GM23338 (cell line): ENCODE measurements at regions not wholly inside any gene's neighbourhood (a gene's known extent, or its start where the extent isn't known, plus 50 kb on each side); places are given as distances from the start of the nearest gene placed in this dataset.
"Not testable (repeated sequence)": the region's sequence is repeated elsewhere in the genome, so short reads cannot be mapped to it uniquely, and the experiment has no call there.

Experiments used
- ATAC-seq: fragments of 200-7000 bp; cut with Tn5 transposase; 3 replicates; pipeline ENCODE4 v1.9.1; 2020
- DNase-seq: peaks from one replicate; pipeline ENCODE4 v3.0.0-alpha.2; 2015; ENCODE audit warnings: low spot score
- H2AFZ ChIP-seq: fragments of 200-600 bp; sonication (generic); 2 replicates; pipeline ENCODE4 v1.8.0; 2016; ENCODE audit warnings: antibody characterized with exemption, mild to moderate bottlenecking, moderate library complexity
- H3F3A ChIP-seq: fragments of 200-600 bp; sonication (generic); replicated peaks from 2 replicates; pipeline ENCODE4 v1.8.0; 2017; ENCODE audit warnings: antibody characterized with exemption, mixed run types, low read depth
- H3K27ac ChIP-seq: fragments of 200-600 bp; sonication (generic); 2 replicates; pipeline ENCODE4 v1.6.1; 2016; ENCODE audit warnings: low read depth
- H3K27me3 ChIP-seq: fragments of 200-600 bp; sonication (generic); 2 replicates; pipeline ENCODE4 v1.8.0; 2016; ENCODE audit warnings: mild to moderate bottlenecking, mixed run types, moderate library complexity; ENCODE audit not compliant: insufficient read depth
- H3K36me3 ChIP-seq: fragments of 200-600 bp; sonication (generic); 2 replicates; pipeline ENCODE4 v1.8.0; 2016; ENCODE audit warnings: mild to moderate bottlenecking; ENCODE audit not compliant: insufficient read depth
- H3K4me1 ChIP-seq: fragments of 200-600 bp; sonication (generic); 2 replicates; pipeline ENCODE4 v1.8.0; 2016; ENCODE audit warnings: mild to moderate bottlenecking, moderate library complexity; ENCODE audit not compliant: insufficient read depth
- H3K4me2 ChIP-seq: fragments of 200-600 bp; sonication (generic); 2 replicates; pipeline ENCODE4 v1.7.1; 2017; ENCODE audit warnings: mixed run types
- H3K4me3 ChIP-seq: fragments of 200-600 bp; sonication (generic); 2 replicates; pipeline ENCODE4 v1.6.1; 2016; ENCODE audit warnings: mixed run types
- H3K79me2 ChIP-seq: fragments of 200-600 bp; sonication (generic); replicated peaks from 2 replicates; pipeline ENCODE4 v1.8.0; 2017; ENCODE audit warnings: mild to moderate bottlenecking; ENCODE audit not compliant: insufficient read depth
- H3K9me2 ChIP-seq: fragments of 200-600 bp; sonication (generic); 2 replicates; pipeline ENCODE4 v1.8.0; 2017; ENCODE audit not compliant: insufficient read depth
- H4K20me1 ChIP-seq: fragments of 200-600 bp; sonication (generic); replicated peaks from 2 replicates; pipeline ENCODE4 v1.8.0; 2017; ENCODE audit warnings: mild to moderate bottlenecking; ENCODE audit not compliant: insufficient read depth
- H3K27ac Mint-ChIP-seq: 2 replicates; pipeline ENCODE4 v1.8.0; 2020; ENCODE audit warnings: inconsistent platforms, mild to moderate bottlenecking, moderate library complexity, mixed read lengths
- H3K27me3 Mint-ChIP-seq: 3 replicates; pipeline ENCODE4 v1.8.0; 2022; ENCODE audit warnings: low read depth, mild to moderate bottlenecking, moderate library complexity, mixed read lengths, inconsistent platforms; ENCODE audit not compliant: insufficient read depth, poor library complexity
- H3K36me3 Mint-ChIP-seq: 3 replicates; pipeline ENCODE4 v1.8.0; 2021; ENCODE audit warnings: low read depth, mild to moderate bottlenecking, inconsistent platforms, moderate library complexity, mixed read lengths
- H3K4me1 Mint-ChIP-seq: 3 replicates; pipeline ENCODE4 v1.8.0; 2020; ENCODE audit warnings: mild to moderate bottlenecking, inconsistent platforms, mixed read lengths
- H3K4me3 Mint-ChIP-seq: 3 replicates; pipeline ENCODE4 v1.8.0; 2021; ENCODE audit warnings: moderate library complexity, mild to moderate bottlenecking, inconsistent platforms, mixed read lengths
- H3K9me3 Mint-ChIP-seq: 3 replicates; pipeline ENCODE4 v1.8.0; 2020; ENCODE audit warnings: moderate library complexity, mild to moderate bottlenecking, inconsistent platforms, mixed read lengths
- CREB1 ChIP-seq: fragments of 250-450 bp; sonication (Bioruptor Pico); IDR thresholded peaks from 2 replicates; pipeline ENCODE4 v1.5.0; 2020; ENCODE audit warnings: low read depth, mild to moderate bottlenecking, moderate library complexity
- EZH2 ChIP-seq: fragments of 200-600 bp; sonication (generic); IDR thresholded peaks from one replicate; pipeline ENCODE4 v1.8.0; 2017; ENCODE audit warnings: antibody characterized with exemption, mild to moderate bottlenecking, low read depth; ENCODE audit not compliant: unreplicated experiment
- EZH2phosphoT487 ChIP-seq: fragments of 200-600 bp; sonication (generic); IDR thresholded peaks from one replicate; pipeline ENCODE4 v1.8.1; 2018; ENCODE audit warnings: antibody characterized with exemption; ENCODE audit not compliant: unreplicated experiment
- JUNB ChIP-seq: IDR thresholded peaks from one replicate; pipeline ENCODE4 v1.6.1; 2016; ENCODE audit warnings: antibody characterized with exemption; ENCODE audit not compliant: unreplicated experiment
- POLR2AphosphoS5 ChIP-seq: IDR thresholded peaks from 2 replicates; pipeline ENCODE4 v1.6.1; 2016; ENCODE audit warnings: antibody characterized with exemption, low read depth
- REST ChIP-seq: IDR thresholded peaks from one replicate; pipeline ENCODE4 v1.6.1; 2018; ENCODE audit warnings: antibody characterized with exemption; ENCODE audit not compliant: unreplicated experiment
- ZNF114 ChIP-seq: fragments of 250-450 bp; sonication (Bioruptor Pico); IDR thresholded peaks from 2 replicates; pipeline ENCODE4 v1.5.0; 2020; ENCODE audit warnings: mild to moderate bottlenecking, moderate library complexity
- ZNF331 ChIP-seq: fragments of 250-450 bp; sonication (Bioruptor Pico); IDR thresholded peaks from 2 replicates; pipeline ENCODE4 v1.5.0; 2020; ENCODE audit warnings: low read depth, mild to moderate bottlenecking, moderate library complexity
- TF ChIP-seq, protein P1 (sequence below): fragments of 250-450 bp; sonication (Bioruptor Pico); IDR thresholded peaks from 2 replicates; pipeline ENCODE4 v1.5.0; 2020; ENCODE audit warnings: mild to moderate bottlenecking, moderate library complexity
- TF ChIP-seq, protein P2 (sequence below): IDR thresholded peaks from 2 replicates; pipeline ENCODE4 v1.6.1; 2016; ENCODE audit warnings: antibody characterized with exemption

GRCh38 chrX:67213686-67214085 is 330.1 kb upstream of the AR start:
- H3K9me3 Mint-ChIP-seq, H3K27ac Mint-ChIP-seq, H3K27me3 Mint-ChIP-seq: not testable (repeated sequence)

GRCh38 chrX:67207912-67208311 is 335.9 kb upstream of the AR start:
- no peak overlapping the region for H2AFZ ChIP-seq
- no peaks in the 10 kb centered on the region for H3F3A ChIP-seq
- no peaks in the 10 kb centered on the region for H3K36me3 ChIP-seq
- no peak overlapping the region for H3K4me2 ChIP-seq
- Mint-ChIP-seq H3K27ac (no peak overlapping the region), H3K4me3 (no peak overlapping the region), H3K27me3 (no peaks in the 10 kb centered on the region), H3K36me3 (no peaks in the 10 kb centered on the region), H3K9me3 (no peaks in the 10 kb centered on the region), H3K4me1 (no peaks in the 10 kb centered on the region)
- H3K4me1 ChIP-seq = no peaks in the 10 kb centered on the region
- no peaks in the 10 kb centered on the region for H4K20me1 ChIP-seq
- no peaks in the 10 kb centered on the region for H3K79me2 ChIP-seq
- H3K9me2 ChIP-seq = no peaks in the 10 kb centered on the region
- H3K27me3 ChIP-seq = no peaks in the 10 kb centered on the region
- no peak overlapping the region for H3K27ac ChIP-seq
- DNase-seq (no peak), ATAC-seq (no peak)
- no peak overlapping the region for H3K4me3 ChIP-seq
- TF ChIP-seq EZH2 (no peak), ZNF114 (no peak), POLR2AphosphoS5 (no peak), REST (no peak), EZH2phosphoT487 (no peak), CREB1 (CRISPR knock-in tag) (no peak), JUNB (no peak), ZNF331 (CRISPR knock-in tag) (no peak)
- TF ChIP-seq, protein P1, sequence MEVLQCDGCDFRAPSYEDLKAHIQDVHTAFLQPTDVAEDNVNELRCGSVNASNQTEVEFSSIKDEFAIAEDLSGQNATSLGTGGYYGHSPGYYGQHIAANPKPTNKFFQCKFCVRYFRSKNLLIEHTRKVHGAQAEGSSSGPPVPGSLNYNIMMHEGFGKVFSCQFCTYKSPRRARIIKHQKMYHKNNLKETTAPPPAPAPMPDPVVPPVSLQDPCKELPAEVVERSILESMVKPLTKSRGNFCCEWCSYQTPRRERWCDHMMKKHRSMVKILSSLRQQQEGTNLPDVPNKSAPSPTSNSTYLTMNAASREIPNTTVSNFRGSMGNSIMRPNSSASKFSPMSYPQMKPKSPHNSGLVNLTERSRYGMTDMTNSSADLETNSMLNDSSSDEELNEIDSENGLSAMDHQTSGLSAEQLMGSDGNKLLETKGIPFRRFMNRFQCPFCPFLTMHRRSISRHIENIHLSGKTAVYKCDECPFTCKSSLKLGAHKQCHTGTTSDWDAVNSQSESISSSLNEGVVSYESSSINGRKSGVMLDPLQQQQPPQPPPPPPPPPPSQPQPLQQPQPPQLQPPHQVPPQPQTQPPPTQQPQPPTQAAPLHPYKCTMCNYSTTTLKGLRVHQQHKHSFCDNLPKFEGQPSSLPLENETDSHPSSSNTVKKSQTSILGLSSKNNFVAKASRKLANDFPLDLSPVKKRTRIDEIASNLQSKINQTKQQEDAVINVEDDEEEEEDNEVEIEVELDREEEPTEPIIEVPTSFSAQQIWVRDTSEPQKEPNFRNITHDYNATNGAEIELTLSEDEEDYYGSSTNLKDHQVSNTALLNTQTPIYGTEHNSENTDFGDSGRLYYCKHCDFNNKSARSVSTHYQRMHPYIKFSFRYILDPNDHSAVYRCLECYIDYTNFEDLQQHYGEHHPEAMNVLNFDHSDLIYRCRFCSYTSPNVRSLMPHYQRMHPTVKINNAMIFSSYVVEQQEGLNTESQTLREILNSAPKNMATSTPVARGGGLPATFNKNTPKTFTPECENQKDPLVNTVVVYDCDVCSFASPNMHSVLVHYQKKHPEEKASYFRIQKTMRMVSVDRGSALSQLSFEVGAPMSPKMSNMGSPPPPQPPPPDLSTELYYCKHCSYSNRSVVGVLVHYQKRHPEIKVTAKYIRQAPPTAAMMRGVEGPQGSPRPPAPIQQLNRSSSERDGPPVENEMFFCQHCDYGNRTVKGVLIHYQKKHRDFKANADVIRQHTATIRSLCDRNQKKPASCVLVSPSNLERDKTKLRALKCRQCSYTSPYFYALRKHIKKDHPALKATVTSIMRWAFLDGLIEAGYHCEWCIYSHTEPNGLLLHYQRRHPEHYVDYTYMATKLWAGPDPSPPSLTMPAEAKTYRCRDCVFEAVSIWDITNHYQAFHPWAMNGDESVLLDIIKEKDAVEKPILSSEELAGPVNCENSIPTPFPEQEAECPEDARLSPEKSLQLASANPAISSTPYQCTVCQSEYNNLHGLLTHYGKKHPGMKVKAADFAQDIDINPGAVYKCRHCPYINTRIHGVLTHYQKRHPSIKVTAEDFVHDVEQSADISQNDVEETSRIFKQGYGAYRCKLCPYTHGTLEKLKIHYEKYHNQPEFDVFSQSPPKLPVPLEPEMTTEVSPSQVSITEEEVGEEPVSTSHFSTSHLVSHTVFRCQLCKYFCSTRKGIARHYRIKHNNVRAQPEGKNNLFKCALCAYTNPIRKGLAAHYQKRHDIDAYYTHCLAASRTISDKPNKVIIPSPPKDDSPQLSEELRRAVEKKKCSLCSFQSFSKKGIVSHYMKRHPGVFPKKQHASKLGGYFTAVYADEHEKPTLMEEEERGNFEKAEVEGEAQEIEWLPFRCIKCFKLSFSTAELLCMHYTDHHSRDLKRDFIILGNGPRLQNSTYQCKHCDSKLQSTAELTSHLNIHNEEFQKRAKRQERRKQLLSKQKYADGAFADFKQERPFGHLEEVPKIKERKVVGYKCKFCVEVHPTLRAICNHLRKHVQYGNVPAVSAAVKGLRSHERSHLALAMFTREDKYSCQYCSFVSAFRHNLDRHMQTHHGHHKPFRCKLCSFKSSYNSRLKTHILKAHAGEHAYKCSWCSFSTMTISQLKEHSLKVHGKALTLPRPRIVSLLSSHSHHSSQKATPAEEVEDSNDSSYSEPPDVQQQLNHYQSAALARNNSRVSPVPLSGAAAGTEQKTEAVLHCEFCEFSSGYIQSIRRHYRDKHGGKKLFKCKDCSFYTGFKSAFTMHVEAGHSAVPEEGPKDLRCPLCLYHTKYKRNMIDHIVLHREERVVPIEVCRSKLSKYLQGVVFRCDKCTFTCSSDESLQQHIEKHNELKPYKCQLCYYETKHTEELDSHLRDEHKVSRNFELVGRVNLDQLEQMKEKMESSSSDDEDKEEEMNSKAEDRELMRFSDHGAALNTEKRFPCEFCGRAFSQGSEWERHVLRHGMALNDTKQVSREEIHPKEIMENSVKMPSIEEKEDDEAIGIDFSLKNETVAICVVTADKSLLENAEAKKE (CRISPR knock-in tag) = no peak
- TF ChIP-seq, protein P2, sequence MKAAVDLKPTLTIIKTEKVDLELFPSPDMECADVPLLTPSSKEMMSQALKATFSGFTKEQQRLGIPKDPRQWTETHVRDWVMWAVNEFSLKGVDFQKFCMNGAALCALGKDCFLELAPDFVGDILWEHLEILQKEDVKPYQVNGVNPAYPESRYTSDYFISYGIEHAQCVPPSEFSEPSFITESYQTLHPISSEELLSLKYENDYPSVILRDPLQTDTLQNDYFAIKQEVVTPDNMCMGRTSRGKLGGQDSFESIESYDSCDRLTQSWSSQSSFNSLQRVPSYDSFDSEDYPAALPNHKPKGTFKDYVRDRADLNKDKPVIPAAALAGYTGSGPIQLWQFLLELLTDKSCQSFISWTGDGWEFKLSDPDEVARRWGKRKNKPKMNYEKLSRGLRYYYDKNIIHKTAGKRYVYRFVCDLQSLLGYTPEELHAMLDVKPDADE = no peak

More at GRCh38 chrX:67213686-67214085, 330.1 kb upstream of the AR start:
- not testable (repeated sequence) for H3K36me3 Mint-ChIP-seq, ATAC-seq, H3K4me1 Mint-ChIP-seq, H3K36me3 ChIP-seq, H2AFZ ChIP-seq, H3K79me2 ChIP-seq, H4K20me1 ChIP-seq, H3K4me1 ChIP-seq, H3K4me3 ChIP-seq, H3K27me3 ChIP-seq, DNase-seq, H3K4me2 ChIP-seq, H3F3A ChIP-seq, H3K27ac ChIP-seq, H3K4me3 Mint-ChIP-seq, H3K9me2 ChIP-seq
